Common myeloid progenitor, CD34-positive (primary cell): ENCODE measurements at regions not wholly inside any gene's neighbourhood (a gene's known extent, or its start where the extent isn't known, plus 50 kb on each side); places are given as distances from the start of the nearest gene placed in this dataset.

Experiments
- CTCF ChIA-PET: fragments of 350-600 bp; sonication (Branson Sonifier 250); formaldehyde crosslinking; loops from one replicate; lab custom pipeline; 2021; ENCODE audit warnings: antibody characterized with exemption; lab: Charles Lee
- POLR2A ChIA-PET: fragments of 350-600 bp; sonication (Branson Sonifier 250); formaldehyde crosslinking; loops from one replicate; lab custom pipeline; 2021; ENCODE audit warnings: antibody characterized with exemption; lab: Charles Lee
- DNase-seq, 3 donors: peaks; one replicate each; pipeline versions ENCODE4 v3.0.0 to v3.0.0-alpha.2; 2013
- H3K27ac ChIP-seq, 2 experiments: 1 replicate in 1 of 2; 2 replicates in 1 of 2; pipeline ENCODE4 v1.7.0; 2013; ENCODE audit warnings: inconsistent platforms in 2 of 2, low read length in 2 of 2, mild to moderate bottlenecking in 2 of 2, low read depth in 1 of 2, moderate library complexity in 1 of 2; ENCODE audit not compliant: severe bottlenecking in 2 of 2, insufficient read depth in 1 of 2, poor library complexity in 1 of 2
- H3K27me3 ChIP-seq, 5 experiments: replicated peaks in 2 of 5; 1 replicate in 3 of 5; 2 replicates in 2 of 5; pipeline versions ENCODE4 v1.6.1 to v1.7.0; 2013; ENCODE audit warnings: low read length in 4 of 5, mild to moderate bottlenecking in 2 of 5, moderate library complexity in 2 of 5, inconsistent platforms in 1 of 5; ENCODE audit not compliant: insufficient read depth in 5 of 5, control insufficient read depth in 4 of 5
- H3K36me3 ChIP-seq, 4 experiments: 1 replicate in 2 of 4; 2 replicates in 2 of 4; pipeline versions ENCODE4 v1.6.1 to v1.7.0; 2013; ENCODE audit warnings: low read length in 3 of 4, control low read depth in 1 of 4, mild to moderate bottlenecking in 1 of 4; ENCODE audit not compliant: control insufficient read depth in 4 of 4, insufficient read depth in 4 of 4
- H3K4me1 ChIP-seq, 4 experiments: 1 replicate in 3 of 4; 2 replicates in 1 of 4; pipeline versions ENCODE4 v1.6.1 to v1.7.1; 2013; ENCODE audit warnings: low read length in 3 of 4, mild to moderate bottlenecking in 3 of 4, control low read depth in 1 of 4, inconsistent platforms in 1 of 4, moderate library complexity in 1 of 4; ENCODE audit not compliant: control insufficient read depth in 4 of 4, insufficient read depth in 4 of 4; ENCODE audit errors: control extremely low read depth in 1 of 4
- H3K4me3 ChIP-seq, 7 experiments: 1 replicate in 4 of 7; 2 replicates in 3 of 7; pipeline versions ENCODE4 v1.5.1 to v1.7.0; 2013; ENCODE audit warnings: mild to moderate bottlenecking in 7 of 7, low read length in 6 of 7, moderate library complexity in 6 of 7, inconsistent platforms in 2 of 7, low read depth in 2 of 7, control low read depth in 1 of 7; ENCODE audit not compliant: insufficient read depth in 4 of 7, control insufficient read depth in 1 of 7; ENCODE audit errors: extremely low read depth in 1 of 7
- H3K9me3 ChIP-seq, 5 experiments: 1 replicate in 4 of 5; 2 replicates in 1 of 5; pipeline versions ENCODE4 v1.6.1 to v1.7.1; 2013; ENCODE audit warnings: low read length in 4 of 5, mild to moderate bottlenecking in 2 of 5, inconsistent platforms in 1 of 5, low read depth in 1 of 5, moderate library complexity in 1 of 5; ENCODE audit not compliant: control insufficient read depth in 4 of 5, insufficient read depth in 2 of 5; ENCODE audit errors: control extremely low read depth in 1 of 5
- WGBS: methylation state at CpG from one replicate; pipeline ENCODE4 v1.1.5; 2013; ENCODE audit not compliant: insufficient coverage; 5-methylcytosine and 5-hydroxymethylcytosine counted together

DNA sequence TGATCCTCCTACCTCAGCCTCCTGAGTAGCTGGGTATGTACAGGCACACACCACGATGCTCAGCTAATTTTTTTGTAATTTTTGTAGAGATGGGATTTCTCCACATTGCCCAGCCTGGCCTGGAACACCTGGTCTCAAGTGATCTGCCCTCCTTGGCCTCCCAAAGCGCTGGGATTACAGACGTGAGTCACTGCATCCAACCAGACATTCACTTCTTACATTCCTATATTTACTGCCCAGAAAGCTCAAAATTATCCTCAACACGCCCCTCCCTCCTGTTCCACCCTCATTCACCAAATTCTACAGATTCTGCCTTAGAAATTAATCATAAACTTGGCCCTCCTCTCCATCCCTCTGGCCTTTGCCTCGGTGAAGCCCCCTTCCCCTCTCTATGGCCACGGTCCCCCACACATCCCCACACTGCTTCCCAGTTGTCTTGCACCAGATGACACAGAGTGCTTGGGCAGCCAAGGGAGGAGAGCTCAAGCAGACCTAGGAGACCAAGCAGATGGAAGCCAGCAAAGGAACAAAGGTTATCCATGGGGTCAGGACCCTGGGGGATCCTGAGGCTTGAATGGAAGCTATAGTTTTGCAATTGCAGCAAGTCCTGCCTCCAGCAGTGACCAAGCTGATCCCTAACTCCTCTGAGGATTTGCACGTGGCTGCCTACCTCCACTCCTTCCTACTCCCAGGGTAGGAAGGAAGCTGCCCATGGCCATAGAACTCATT lies 213.2 kb upstream of the FOXN3 start:
- Histone ChIP-seq H3K27ac (no peak overlapping the region), H3K9me3 (peaks cover 0 to 15% (median 0%) of the 10 kb centered on the region in 5 experiments), H3K4me3 (no peak overlapping the region), H3K36me3 (no peaks in the 10 kb centered on the region), H3K27me3 (no peaks in the 10 kb centered on the region), H3K4me1 (peaks cover 0 to 5% (median 2%) of the 10 kb centered on the region in 4 experiments)
- CTCF ChIA-PET: interaction anchor here (0.8 to 1.9 kb wide), 3 partner anchors 8 to 174 kb away, joined by 3 to 7 read pairs (median 3); no protein-coding TSS in a partner anchor
- no peak for DNase-seq
- POLR2A ChIA-PET: no interaction called here
- WGBS: 93% methylated on average over 5 of the region's 7 CpGs

DNA sequence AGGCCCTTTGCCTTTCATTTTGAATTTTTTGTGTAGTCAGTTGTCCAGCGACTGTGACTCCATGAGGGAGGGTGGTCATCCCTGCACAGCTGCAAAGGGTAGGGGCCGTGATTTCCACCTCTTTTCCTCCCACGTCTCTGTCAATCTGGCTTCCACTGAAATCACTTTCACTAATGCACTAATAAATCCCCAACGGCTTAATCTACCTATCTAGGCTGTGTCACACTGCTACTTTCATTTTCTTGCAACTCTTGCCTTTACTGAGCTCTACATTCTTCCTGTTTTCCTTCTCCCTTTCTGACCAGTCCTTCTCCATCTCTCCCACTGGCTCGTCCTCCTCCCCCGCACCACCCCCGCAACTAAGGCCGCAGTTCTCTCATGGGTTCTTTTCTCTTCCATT lies 212.3 kb upstream of the FOXN3 start:
- H3K27ac ChIP-seq: no peak overlapping the region
- 62% methylated on average over 8 of the region's 8 CpGs for WGBS
- peak in 2 of 3 donors; percentile 25 to 40 for DNase-seq
- H3K9me3 ChIP-seq: peaks cover 0 to 15% (median 0%) of the 10 kb centered on the region in 5 experiments
- ChIA-PET POLR2A (no interaction called here), CTCF (interaction anchor here (0.9 to 1.9 kb wide), 2 partner anchors 12 to 173 kb away, joined by 3 to 7 read pairs; no protein-coding TSS in a partner anchor)
- H3K27me3 ChIP-seq: no peaks in the 10 kb centered on the region
- H3K4me3 ChIP-seq: peak overlapping the region in 2 of 7 experiments; percentile 22 to 51
- H3K4me1 ChIP-seq: peaks cover 0 to 5% (median 2%) of the 10 kb centered on the region in 4 experiments
- no peaks in the 10 kb centered on the region for H3K36me3 ChIP-seq

GRCh38 chr14:89628521-89628920 lies 211.5 kb upstream of the FOXN3 start:
- no peak overlapping the region for H3K4me3 ChIP-seq

DNA sequence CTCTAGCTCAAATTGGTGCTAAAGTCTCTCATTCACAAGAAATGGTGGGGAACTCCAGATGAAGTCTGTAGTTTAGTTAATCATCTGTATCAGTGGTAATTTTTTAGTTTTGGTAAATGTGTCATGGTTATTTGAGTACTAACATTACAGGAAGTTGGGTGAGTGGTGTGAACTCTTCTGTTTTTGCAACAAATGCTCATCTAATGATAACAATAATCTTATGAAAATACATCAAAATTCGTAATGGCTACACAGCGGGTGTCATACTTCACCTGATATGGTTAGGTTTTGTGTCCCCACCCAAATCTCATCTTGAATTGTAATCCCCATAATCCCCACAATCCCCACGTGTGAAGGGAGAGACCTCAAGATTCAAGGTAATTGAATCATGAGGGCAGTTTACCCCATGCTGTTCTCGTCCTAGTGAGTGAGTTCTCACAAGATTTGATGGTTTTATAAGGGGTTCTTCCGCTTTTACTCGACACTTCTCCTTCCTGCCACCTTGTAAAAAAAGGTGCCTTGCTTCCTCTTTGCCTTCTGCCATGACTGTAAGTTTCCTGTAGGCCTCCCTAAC lies 209.3 kb upstream of the FOXN3 start:
- ChIA-PET CTCF (no interaction called here), POLR2A (no interaction called here)
- peak in 2 of 3 donors; percentile 85 to 90 for DNase-seq
- 100% methylated on average over 1 of the region's 6 CpGs for WGBS
- Histone ChIP-seq H3K4me1 (peaks cover 1 to 8% (median 5%) of the 10 kb centered on the region in 4 experiments), H3K36me3 (no peaks in the 10 kb centered on the region), H3K4me3 (no peak overlapping the region), H3K27ac (no peak overlapping the region), H3K27me3 (no peaks in the 10 kb centered on the region), H3K9me3 (peaks cover 0 to 15% (median 0%) of the 10 kb centered on the region in 5 experiments)

More at GRCh38 chr14:89628521-89628920, 211.5 kb upstream of the FOXN3 start:
- no peaks in the 10 kb centered on the region for H3K27me3 ChIP-seq
- H3K9me3 ChIP-seq: peaks cover 0 to 15% (median 0%) of the 10 kb centered on the region in 5 experiments
- H3K27ac ChIP-seq: no peak overlapping the region
- 100% methylated on average over 1 of the region's 4 CpGs for WGBS
- CTCF ChIA-PET: interaction anchor here (1.5 kb wide), 1 partner anchor 25 kb away, joined by 4 read pairs; no protein-coding TSS in a partner anchor
- no peak for DNase-seq
- POLR2A ChIA-PET: no interaction called here
- H3K4me1 ChIP-seq: peaks cover 0 to 5% (median 2%) of the 10 kb centered on the region in 4 experiments
- no peaks in the 10 kb centered on the region for H3K36me3 ChIP-seq

- Histone ChIP-seq H3K27ac (no peak overlapping the region), H3K36me3 (no peaks in the 10 kb centered on the region), H3K4me3 (no peak overlapping the region), H3K4me1 (peaks cover 6 to 13% (median 9%) of the 10 kb centered on the region in 4 experiments), H3K27me3 (no peaks in the 10 kb centered on the region), H3K9me3 (peaks cover 0 to 15% (median 0%) of the 10 kb centered on the region in 5 experiments)
- ChIA-PET CTCF (no interaction called here), POLR2A (no interaction called here)
- WGBS: 97% methylated on average over 6 of the region's 9 CpGs
- DNase-seq: no peak
Measured at GRCh38 chr14:89625731-89626232, 208.7 kb upstream of the FOXN3 start.

GRCh38 chr14:89625244-89625713 lies 208.2 kb upstream of the FOXN3 start:
- DNase-seq: no peak
- Histone ChIP-seq H3K9me3 (peaks cover 0 to 15% (median 0%) of the 10 kb centered on the region in 5 experiments), H3K36me3 (no peaks in the 10 kb centered on the region), H3K27ac (no peak overlapping the region), H3K27me3 (no peaks in the 10 kb centered on the region), H3K4me1 (peaks cover 11 to 17% (median 14%) of the 10 kb centered on the region in 4 experiments), H3K4me3 (no peak overlapping the region)
- ChIA-PET POLR2A (no interaction called here), CTCF (no interaction called here)
- 95% methylated on average over 20 of the region's 20 CpGs for WGBS
